HEK293 (cell line): ENCODE measurements at regions not wholly inside any gene's neighbourhood (a gene's known extent, or its start where the extent isn't known, plus 50 kb on each side); places are given as distances from the start of the nearest gene placed in this dataset.

Source experiments
- CTCF ChIA-PET: fragments of 350-600 bp; formaldehyde crosslinking; extraction: SDS; loops from one replicate; lab custom pipeline; 2021; ENCODE audit warnings: antibody characterized with exemption; lab: Yijun Ruan, JAX
- POLR2A ChIA-PET: fragments of 300-600 bp; formaldehyde crosslinking; extraction: SDS; loops from one replicate; lab custom pipeline; 2020; ENCODE audit warnings: antibody characterized with exemption, inconsistent platforms; lab: Yijun Ruan, JAX
- H3K27ac ChIP-seq: fragments of 200-500 bp; sonication (Bioruptor generic); 2 replicates; pipeline ENCODE4 v1.5.1; 2014; ENCODE audit warnings: low read depth, low read length, control low read depth, inconsistent platforms; ENCODE audit errors: extremely low read depth
- H3K36me3 ChIP-seq, 2 experiments: fragments of 200-500 bp in 1 of 2; sonication (Bioruptor generic) in 1 of 2; 1 replicate in 1 of 2; 2 replicates in 1 of 2; pipeline ENCODE4 v1.5.1; 2014 to 2017; ENCODE audit warnings: inconsistent platforms in 2 of 2, low read length in 2 of 2; ENCODE audit not compliant: control insufficient read depth in 2 of 2, insufficient read depth in 1 of 2
- H3K4me1 ChIP-seq: fragments of 200-500 bp; sonication (Bioruptor generic); 2 replicates; pipeline ENCODE4 v1.5.1; 2014; ENCODE audit warnings: mild to moderate bottlenecking, low read length, inconsistent platforms; ENCODE audit not compliant: control insufficient read depth, insufficient read depth
- H3K4me3 ChIP-seq: 2 replicates; pipeline ENCODE4 v1.5.1; 2011; ENCODE audit warnings: low read depth, mild to moderate bottlenecking, control low read depth, low read length, moderate library complexity
- H3K9me3 ChIP-seq: fragments of 200-500 bp; sonication (Bioruptor generic); 2 replicates; pipeline ENCODE4 v1.5.1; 2014; ENCODE audit warnings: low read depth, low read length, inconsistent platforms; ENCODE audit not compliant: control insufficient read depth, insufficient read depth
- BCL11A ChIP-seq: fragments of 450-650 bp; formaldehyde crosslinking; IDR thresholded peaks from 2 replicates; pipeline ENCODE4 v1.5.1; 2016; ENCODE audit warnings: low read depth, missing biosample characterization, missing genetic modification characterization
- BCL11B ChIP-seq: fragments of 450-650 bp; formaldehyde crosslinking; IDR thresholded peaks from 2 replicates; pipeline ENCODE4 v1.5.1; 2016; ENCODE audit warnings: low read depth, missing biosample characterization, missing genetic modification characterization
- KLF10 ChIP-seq: fragments of 450-650 bp; IDR thresholded peaks from 2 replicates; pipeline ENCODE4 v1.5.1; 2018; ENCODE audit warnings: missing biosample characterization, mild to moderate bottlenecking, missing genetic modification characterization
- OVOL3 ChIP-seq: fragments of 450-650 bp; formaldehyde crosslinking; IDR thresholded peaks from 2 replicates; pipeline ENCODE4 v1.5.1; 2016; ENCODE audit warnings: missing biosample characterization, missing genetic modification characterization
- REPIN1 ChIP-seq: fragments of 450-650 bp; formaldehyde crosslinking; IDR thresholded peaks from 2 replicates; pipeline ENCODE4 v1.5.1; 2017; ENCODE audit warnings: missing biosample characterization, missing genetic modification characterization, low read depth
- ZBTB1 ChIP-seq: fragments of 450-650 bp; formaldehyde crosslinking; IDR thresholded peaks from 2 replicates; pipeline ENCODE4 v1.5.1; 2016; ENCODE audit warnings: missing biosample characterization, missing genetic modification characterization
- ZBTB49 ChIP-seq: fragments of 450-650 bp; formaldehyde crosslinking; IDR thresholded peaks from 2 replicates; pipeline ENCODE4 v1.5.1; 2016; ENCODE audit warnings: missing biosample characterization, missing genetic modification characterization, low read depth
- ZFP3 ChIP-seq: fragments of 450-650 bp; formaldehyde crosslinking; IDR thresholded peaks from 2 replicates; pipeline ENCODE4 v1.5.1; 2016; ENCODE audit warnings: low read depth, missing biosample characterization, missing genetic modification characterization
- ZFP37 ChIP-seq: fragments of 450-650 bp; formaldehyde crosslinking; IDR thresholded peaks from 2 replicates; pipeline ENCODE4 v1.5.1; 2016; ENCODE audit warnings: missing biosample characterization, missing genetic modification characterization
- ZIC2 ChIP-seq: fragments of 450-650 bp; formaldehyde crosslinking; IDR thresholded peaks from 2 replicates; pipeline ENCODE4 v1.5.1; 2016; ENCODE audit warnings: missing biosample characterization, missing genetic modification characterization
- ZNF133 ChIP-seq: fragments of 450-650 bp; formaldehyde crosslinking; IDR thresholded peaks from 2 replicates; pipeline ENCODE4 v1.5.1; 2016; ENCODE audit warnings: missing biosample characterization, missing genetic modification characterization
- ZNF2 ChIP-seq: fragments of 450-650 bp; formaldehyde crosslinking; IDR thresholded peaks from 2 replicates; pipeline ENCODE4 v1.5.1; 2016; ENCODE audit warnings: missing biosample characterization, missing genetic modification characterization
- ZNF23 ChIP-seq: fragments of 450-650 bp; formaldehyde crosslinking; IDR thresholded peaks from 2 replicates; pipeline ENCODE4 v1.5.1; 2016; ENCODE audit warnings: missing biosample characterization, missing genetic modification characterization, borderline replicate concordance
- ZNF37A ChIP-seq: fragments of 450-650 bp; IDR thresholded peaks from 2 replicates; pipeline ENCODE4 v1.5.1; 2018; ENCODE audit warnings: missing biosample characterization, missing genetic modification characterization
- ZNF530 ChIP-seq: fragments of 450-650 bp; formaldehyde crosslinking; IDR thresholded peaks from 2 replicates; pipeline ENCODE4 v1.5.1; 2016; ENCODE audit warnings: low read depth, missing biosample characterization, missing genetic modification characterization
- ZNF626 ChIP-seq: fragments of 450-650 bp; sonication (Bioruptor Pico); formaldehyde crosslinking; IDR thresholded peaks from 2 replicates; pipeline ENCODE4 v1.5.1; 2018; ENCODE audit warnings: missing biosample characterization, missing genetic modification characterization, inconsistent platforms
- TF ChIP-seq, protein P1 (sequence below): fragments of 450-650 bp; formaldehyde crosslinking; IDR thresholded peaks from 2 replicates; pipeline ENCODE4 v1.5.1; 2017; ENCODE audit warnings: missing biosample characterization, missing genetic modification characterization
- TF ChIP-seq, protein P2 (sequence below): fragments of 450-650 bp; formaldehyde crosslinking; IDR thresholded peaks from 2 replicates; pipeline ENCODE4 v1.5.1; 2017; ENCODE audit warnings: missing biosample characterization, missing genetic modification characterization

DNA sequence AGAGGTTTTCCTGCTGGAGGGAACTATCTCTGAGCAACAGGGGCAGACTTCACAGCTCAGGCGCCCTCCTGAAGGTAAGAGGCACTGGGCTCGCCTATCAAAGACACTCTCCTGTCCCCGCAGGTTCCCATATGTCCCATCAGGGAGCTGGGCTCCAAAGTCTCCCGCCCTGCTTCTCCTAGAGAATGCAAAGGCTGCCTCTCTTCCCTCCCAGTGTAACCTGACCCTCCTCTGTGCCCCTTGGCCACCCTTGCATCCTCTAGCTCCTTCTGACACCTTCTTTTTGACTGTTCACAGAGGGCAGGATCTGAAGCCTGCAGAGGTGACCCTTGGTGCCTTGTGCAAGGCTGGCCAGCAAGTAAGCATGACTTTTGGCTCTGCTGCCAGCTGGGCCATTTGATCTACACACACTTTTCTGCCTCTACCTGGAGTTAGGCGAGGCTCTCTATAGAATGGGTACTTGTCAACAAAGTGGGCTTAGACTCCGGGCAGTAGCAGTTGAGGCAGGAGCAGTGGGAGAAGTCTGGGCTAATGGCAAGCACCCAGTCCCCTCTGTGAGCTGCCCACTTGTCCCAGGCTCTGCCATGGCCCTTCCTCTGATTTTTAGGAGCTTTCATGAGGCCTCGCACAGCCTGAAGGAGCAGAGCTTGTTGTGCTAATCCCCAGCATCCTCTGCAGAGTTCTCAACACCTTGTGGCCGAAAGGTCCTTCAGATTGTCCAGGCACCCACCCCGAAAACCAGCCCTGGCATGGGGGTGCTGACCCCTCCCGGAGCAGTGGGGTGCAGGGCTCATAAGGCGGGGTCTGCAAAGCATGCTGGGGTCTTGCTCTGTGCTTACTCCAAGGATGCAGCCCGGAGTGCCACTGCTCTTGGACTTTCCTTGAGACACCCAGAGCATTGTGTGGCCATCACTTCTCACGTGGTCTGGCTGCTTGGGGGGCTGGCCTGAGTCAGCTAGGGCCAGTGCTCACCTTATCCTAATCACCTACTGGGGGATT lies 122.9 kb downstream of the METRNL start:
- no peaks in the 10 kb centered on the region for H3K9me3 ChIP-seq
- no peak for TF ChIP-seq REPIN1 (tag by site-specific recombination)
- TF ChIP-seq ZBTB49 (tag by site-specific recombination), result no peak
- TF ChIP-seq ZNF626 (tag by site-specific recombination), result no peak
- no peak for TF ChIP-seq ZNF23 (tag by site-specific recombination)
- TF ChIP-seq, all 188 proteins: peak for 0
- Histone ChIP-seq H3K4me1 (no peaks in the 10 kb centered on the region), H3K27ac (no peak overlapping the region), H3K4me3 (no peak overlapping the region), H3K36me3 (no peaks in the 10 kb centered on the region)
- ChIA-PET POLR2A (no interaction called here), CTCF (interaction anchor here (0.6 to 1.4 kb wide), 5 partner anchors 182 to 455 kb away, joined by 3 to 7 read pairs (median 4); no protein-coding TSS in a partner anchor)

GRCh38 chr17:83203073-83203471 lies 123.7 kb downstream of the METRNL start:
- no peak overlapping the region for H3K27ac ChIP-seq
- CTCF ChIA-PET, result interaction anchor here (0.6 to 1.4 kb wide), 5 partner anchors 183 to 455 kb away, joined by 3 to 6 read pairs (median 4); no protein-coding TSS in a partner anchor
- POLR2A ChIA-PET, result no interaction called here

DNA sequence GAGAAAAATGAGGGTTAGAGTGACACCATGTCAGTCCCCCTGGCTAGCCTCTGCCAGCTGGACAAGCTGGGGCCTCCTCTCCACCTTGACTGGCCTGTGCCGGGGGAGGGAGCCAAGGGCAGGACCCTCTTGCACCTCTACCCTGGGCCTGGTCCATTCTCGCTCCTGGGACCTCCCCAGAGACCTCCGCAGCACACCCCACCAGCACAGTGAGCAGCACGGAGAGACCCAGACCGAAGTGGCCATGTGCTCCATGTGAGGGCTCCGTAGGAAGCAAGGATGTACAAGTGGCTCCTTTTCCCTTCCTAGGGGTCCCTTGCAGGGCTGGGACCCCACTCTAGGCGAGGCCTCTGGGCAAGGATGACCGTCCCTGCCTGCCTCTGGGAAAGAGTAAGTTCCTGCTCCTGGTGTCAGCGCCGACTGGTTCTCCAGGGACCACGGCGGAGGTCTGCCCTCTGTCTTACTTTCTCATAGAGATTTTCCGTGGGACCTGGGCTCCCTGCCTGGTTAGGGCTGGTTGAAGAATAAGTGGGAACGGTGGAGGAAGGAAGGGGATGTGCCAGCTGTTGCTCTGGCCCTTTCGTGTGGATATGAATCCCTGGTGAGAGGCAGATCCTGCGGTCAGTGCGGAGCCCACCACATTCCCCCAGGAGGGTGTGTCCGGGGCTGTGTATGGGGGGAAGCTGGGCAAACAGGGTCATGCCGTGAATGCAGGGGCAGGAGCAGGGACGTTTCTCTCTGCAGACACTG lies 124.2 kb downstream of the METRNL start:
- ChIA-PET CTCF (interaction anchor here (0.7 to 1.4 kb wide), 3 partner anchors 86 to 422 kb away, joined by 3 to 6 read pairs (median 4); no protein-coding TSS in a partner anchor), POLR2A (no interaction called here)
- H3K36me3 ChIP-seq, result no peaks in the 10 kb centered on the region
- H3K4me1 ChIP-seq, result no peaks in the 10 kb centered on the region
- no peaks in the 10 kb centered on the region for H3K9me3 ChIP-seq
- no peak overlapping the region for H3K4me3 ChIP-seq
- no peak overlapping the region for H3K27ac ChIP-seq
- TF ChIP-seq ZBTB1 (no peak), OVOL3 (tag by site-specific recombination) (no peak), BCL11B (tag by site-specific recombination) (no peak), KLF10 (no peak), BCL11A (tag by site-specific recombination) (no peak), ZFP37 (no peak), ZIC2 (tag by site-specific recombination) (no peak), ZNF2 (tag by site-specific recombination) (no peak), ZNF133 (tag by site-specific recombination) (peak; percentile 92)
- TF ChIP-seq, protein P1, sequence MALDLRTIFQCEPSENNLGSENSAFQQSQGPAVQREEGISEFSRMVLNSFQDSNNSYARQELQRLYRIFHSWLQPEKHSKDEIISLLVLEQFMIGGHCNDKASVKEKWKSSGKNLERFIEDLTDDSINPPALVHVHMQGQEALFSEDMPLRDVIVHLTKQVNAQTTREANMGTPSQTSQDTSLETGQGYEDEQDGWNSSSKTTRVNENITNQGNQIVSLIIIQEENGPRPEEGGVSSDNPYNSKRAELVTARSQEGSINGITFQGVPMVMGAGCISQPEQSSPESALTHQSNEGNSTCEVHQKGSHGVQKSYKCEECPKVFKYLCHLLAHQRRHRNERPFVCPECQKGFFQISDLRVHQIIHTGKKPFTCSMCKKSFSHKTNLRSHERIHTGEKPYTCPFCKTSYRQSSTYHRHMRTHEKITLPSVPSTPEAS, result no peak
- TF ChIP-seq, protein P2, sequence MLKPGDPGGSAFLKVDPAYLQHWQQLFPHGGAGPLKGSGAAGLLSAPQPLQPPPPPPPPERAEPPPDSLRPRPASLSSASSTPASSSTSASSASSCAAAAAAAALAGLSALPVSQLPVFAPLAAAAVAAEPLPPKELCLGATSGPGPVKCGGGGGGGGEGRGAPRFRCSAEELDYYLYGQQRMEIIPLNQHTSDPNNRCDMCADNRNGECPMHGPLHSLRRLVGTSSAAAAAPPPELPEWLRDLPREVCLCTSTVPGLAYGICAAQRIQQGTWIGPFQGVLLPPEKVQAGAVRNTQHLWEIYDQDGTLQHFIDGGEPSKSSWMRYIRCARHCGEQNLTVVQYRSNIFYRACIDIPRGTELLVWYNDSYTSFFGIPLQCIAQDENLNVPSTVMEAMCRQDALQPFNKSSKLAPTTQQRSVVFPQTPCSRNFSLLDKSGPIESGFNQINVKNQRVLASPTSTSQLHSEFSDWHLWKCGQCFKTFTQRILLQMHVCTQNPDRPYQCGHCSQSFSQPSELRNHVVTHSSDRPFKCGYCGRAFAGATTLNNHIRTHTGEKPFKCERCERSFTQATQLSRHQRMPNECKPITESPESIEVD (tag by site-specific recombination), result no peak

More at GRCh38 chr17:83203073-83203471, 123.7 kb downstream of the METRNL start:
- Histone ChIP-seq H3K9me3 (no peaks in the 10 kb centered on the region), H3K36me3 (no peaks in the 10 kb centered on the region), H3K4me1 (no peaks in the 10 kb centered on the region), H3K4me3 (no peak overlapping the region)
- TF ChIP-seq ZNF37A (tag by site-specific recombination) (no peak), ZFP3 (tag by site-specific recombination) (no peak), ZNF530 (tag by site-specific recombination) (no peak)
